GM12892 (cell line): ENCODE measurements at regions not wholly inside any gene's neighbourhood (a gene's known extent, or its start where the extent isn't known, plus 50 kb on each side); places are given as distances from the start of the nearest gene placed in this dataset.

Experiments
- POLR2A ChIP-seq: IDR thresholded peaks from 2 replicates; pipeline ENCODE4 v1.6.1; 2011; ENCODE audit warnings: low read depth, low read length, control low read depth
- POLR2AphosphoS5 ChIP-seq: IDR thresholded peaks from 2 replicates; pipeline ENCODE4 v1.6.1; 2011; ENCODE audit warnings: low read depth, low read length, control low read depth

DNA sequence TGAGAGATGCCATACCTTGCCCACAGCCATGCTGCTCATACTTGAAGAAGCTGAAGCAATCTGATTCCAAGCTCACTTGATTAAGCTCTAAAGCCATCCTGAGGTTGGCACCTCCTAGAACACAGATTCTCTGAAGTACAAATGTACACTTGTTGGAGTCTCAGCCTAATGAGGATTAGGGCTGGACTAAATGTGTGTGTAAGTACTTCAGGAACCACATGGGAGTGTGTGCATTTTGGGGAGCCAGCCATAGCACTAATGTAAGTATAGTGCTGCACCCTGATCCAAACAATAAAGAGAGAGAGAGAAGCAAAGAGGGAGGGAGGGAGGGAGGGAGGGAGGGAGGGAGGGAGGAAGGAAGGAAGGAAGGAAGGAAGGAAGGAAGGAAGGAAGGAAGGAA, 458.6 kb downstream of the MAFB start:
- TF ChIP-seq POLR2AphosphoS5 (no peak), POLR2A (no peak)
